ENCODE measurements at regions not wholly inside any gene's neighbourhood (a gene's known extent, or its start where the extent isn't known, plus 50 kb on each side); places are given as distances from the start of the nearest gene placed in this dataset.
"Not testable (repeated sequence)": the region's sequence is repeated elsewhere in the genome, so short reads cannot be mapped to it uniquely, and the experiment has no call there.

GRCh38 chr3:66863205-66864111 lies 134.6 kb upstream of the KBTBD8 start:
- no peak for DNase-seq

- DNase-seq, result no peak
Observed at GRCh38 chr3:66884659-66885058, 113.4 kb upstream of the KBTBD8 start.

- no peak for DNase-seq
Observed at GRCh38 chr3:66885326-66886000, 112.6 kb upstream of the KBTBD8 start.

- DNase-seq, result no peak
Observed at GRCh38 chr3:66889750-66890494, 108.2 kb upstream of the KBTBD8 start.

GRCh38 chr3:66898155-66898554 lies 100.0 kb upstream of the KBTBD8 start:
- DNase-seq, result no peak

GRCh38 chr3:66904336-66904735 lies 93.8 kb upstream of the KBTBD8 start:
- no peak for DNase-seq

GRCh38 chr3:66904831-66905493 lies 93.1 kb upstream of the KBTBD8 start:
- no peak for DNase-seq

- no peak for DNase-seq
Observed at GRCh38 chr3:66907136-66907535, 91.0 kb upstream of the KBTBD8 start.

GRCh38 chr3:66910266-66911055 lies 87.6 kb upstream of the KBTBD8 start:
- no peak for DNase-seq

GRCh38 chr3:66912306-66912705 lies 85.8 kb upstream of the KBTBD8 start:
- DNase-seq, result no peak

- no peak for DNase-seq
Observed at GRCh38 chr3:66922058-66922457, 76.0 kb upstream of the KBTBD8 start.

GRCh38 chr3:66923969-66924368 lies 74.1 kb upstream of the KBTBD8 start:
- DNase-seq, result no peak

- no peak for DNase-seq
Observed at GRCh38 chr3:66928252-66928651, 69.9 kb upstream of the KBTBD8 start.

- DNase-seq, result no peak
Observed at GRCh38 chr3:66931291-66931690, 66.8 kb upstream of the KBTBD8 start.

GRCh38 chr3:66931699-66932098 lies 66.4 kb upstream of the KBTBD8 start:
- no peak for DNase-seq

GRCh38 chr3:66933233-66933632 lies 64.9 kb upstream of the KBTBD8 start:
- DNase-seq, result no peak

- no peak for DNase-seq
Observed at GRCh38 chr3:66934041-66934440, 64.1 kb upstream of the KBTBD8 start.

- no peak for DNase-seq
Observed at GRCh38 chr3:66934725-66935124, 63.4 kb upstream of the KBTBD8 start.

GRCh38 chr3:66937041-66937440 lies 61.1 kb upstream of the KBTBD8 start:
- DNase-seq, result not testable (repeated sequence)

- peak; percentile 13 for DNase-seq
Observed at GRCh38 chr3:66938338-66938963, 59.7 kb upstream of the KBTBD8 start.

GRCh38 chr3:66948041-66948440 lies 50.1 kb upstream of the KBTBD8 start:
- no peak for DNase-seq
